CD14-positive monocyte (primary cell): ENCODE measurements at regions not wholly inside any gene's neighbourhood (a gene's known extent, or its start where the extent isn't known, plus 50 kb on each side); places are given as distances from the start of the nearest gene placed in this dataset.

Experiments
- DNase-seq, 3 donors: peaks; one replicate each; pipeline ENCODE4 v3.0.0-alpha.2; 2011 to 2022
- H2AFZ ChIP-seq: 2 replicates; pipeline ENCODE4 v1.6.0; 2012; ENCODE audit warnings: mild to moderate bottlenecking, low read depth, low read length, inconsistent platforms; ENCODE audit not compliant: insufficient read depth, poor library complexity, severe bottlenecking
- H3K27ac ChIP-seq, 2 donors: 1 replicate in 1 of 2; 2 replicates in 1 of 2; pipeline ENCODE4 v1.5.1; 2012 to 2013; ENCODE audit warnings: low read length in 2 of 2, control low read depth in 1 of 2, inconsistent platforms in 1 of 2, low read depth in 1 of 2, mild to moderate bottlenecking in 1 of 2
- H3K27me3 ChIP-seq, 2 donors: one replicate each; pipeline versions ENCODE4 v1.6.0 to v1.6.1; 2011 to 2013; ENCODE audit warnings: low read length in 2 of 2; ENCODE audit not compliant: control insufficient read depth in 2 of 2, insufficient read depth in 2 of 2
- H3K36me3 ChIP-seq, 2 donors: replicated peaks in 1 of 2; 1 replicate in 1 of 2; 2 replicates in 1 of 2; pipeline versions ENCODE4 v1.5.1 to v1.6.1; 2012 to 2013; ENCODE audit warnings: low read length in 2 of 2, control low read depth in 1 of 2, inconsistent platforms in 1 of 2, mild to moderate bottlenecking in 1 of 2; ENCODE audit not compliant: insufficient read depth in 2 of 2, control insufficient read depth in 1 of 2
- H3K4me1 ChIP-seq, 2 donors: 1 replicate in 1 of 2; 2 replicates in 1 of 2; pipeline versions ENCODE4 v1.5.1 to v1.6.1; 2012 to 2013; ENCODE audit warnings: low read length in 2 of 2, control low read depth in 1 of 2, inconsistent platforms in 1 of 2, mild to moderate bottlenecking in 1 of 2, moderate library complexity in 1 of 2; ENCODE audit not compliant: insufficient read depth in 2 of 2, control insufficient read depth in 1 of 2
- H3K4me2 ChIP-seq: replicated peaks from 2 replicates; pipeline ENCODE3; 2012; ENCODE audit warnings: low read length, moderate library complexity, mild to moderate bottlenecking; ENCODE audit not compliant: poor library complexity, severe bottlenecking; ENCODE audit errors: extremely low read depth
- H3K4me3 ChIP-seq, 3 experiments: fragments of 200-600 bp in 1 of 3; sonication (generic) in 1 of 3; replicated peaks in 1 of 3; 1 replicate in 2 of 3; 2 replicates in 1 of 3; pipeline ENCODE4 v1.5.1; 2011 to 2013; ENCODE audit warnings: low read length in 3 of 3, mild to moderate bottlenecking in 3 of 3, control low read depth in 2 of 3, low read depth in 2 of 3, inconsistent platforms in 1 of 3, moderate library complexity in 1 of 3
- H3K79me2 ChIP-seq: 2 replicates; pipeline ENCODE4 v1.6.0; 2012; ENCODE audit warnings: mild to moderate bottlenecking, control low read depth, inconsistent platforms, low read length, moderate library complexity; ENCODE audit not compliant: insufficient read depth
- H3K9ac ChIP-seq: 2 replicates; pipeline ENCODE4 v1.6.0; 2017; ENCODE audit warnings: low read length, mild to moderate bottlenecking; ENCODE audit not compliant: insufficient read depth, poor library complexity, severe bottlenecking
- H3K9me3 ChIP-seq, 2 donors: replicated peaks in 1 of 2; 1 replicate in 1 of 2; 2 replicates in 1 of 2; pipeline versions ENCODE4 v1.5.1 to v1.6.1; 2012 to 2013; ENCODE audit warnings: low read length in 2 of 2, control low read depth in 1 of 2; ENCODE audit not compliant: control insufficient read depth in 1 of 2, insufficient read depth in 1 of 2
- H4K20me1 ChIP-seq: 2 replicates; pipeline ENCODE4 v1.6.0; 2012; ENCODE audit warnings: mild to moderate bottlenecking, low read length, control low read depth, moderate library complexity; ENCODE audit not compliant: insufficient read depth
- H3K27ac Mint-ChIP-seq, 7 donors: one replicate each; pipeline ENCODE4 v1.8.0; 2020; ENCODE audit warnings: mild to moderate bottlenecking in 7 of 7, mixed read lengths in 7 of 7, moderate library complexity in 6 of 7, inconsistent platforms in 2 of 7
- H3K27me3 Mint-ChIP-seq, 3 donors: one replicate each; pipeline ENCODE4 v1.8.0; 2021 to 2022; ENCODE audit warnings: low read depth in 3 of 3, mild to moderate bottlenecking in 3 of 3, mixed read lengths in 3 of 3, moderate library complexity in 3 of 3, inconsistent platforms in 1 of 3
- H3K36me3 Mint-ChIP-seq, 2 donors: one replicate each; pipeline ENCODE4 v1.8.0; 2020; ENCODE audit warnings: mixed read lengths in 2 of 2, inconsistent platforms in 1 of 2, mild to moderate bottlenecking in 1 of 2
- H3K4me1 Mint-ChIP-seq: one replicate; pipeline ENCODE4 v1.8.0; 2020; ENCODE audit warnings: mild to moderate bottlenecking, mixed read lengths
- H3K4me3 Mint-ChIP-seq, 2 donors: one replicate each; pipeline ENCODE4 v1.8.0; 2020; ENCODE audit warnings: mild to moderate bottlenecking in 2 of 2, mixed read lengths in 2 of 2, moderate library complexity in 1 of 2
- H3K9me3 Mint-ChIP-seq, 7 donors: one replicate each; pipeline ENCODE4 v1.8.0; 2020 to 2022; ENCODE audit warnings: mixed read lengths in 7 of 7, mild to moderate bottlenecking in 6 of 7, moderate library complexity in 6 of 7, inconsistent platforms in 2 of 7
- WGBS: methylation state at CpG from one replicate; pipeline ENCODE4 v1.1.5; 2013; ENCODE audit warnings: missing lambda C conversion rate; ENCODE audit not compliant: insufficient coverage; 5-methylcytosine and 5-hydroxymethylcytosine counted together
- intact Hi-C, 2 donors: fragments of 100-400 bp; cut with micrococcal nuclease; formaldehyde crosslinking; loops; one replicate each; pipeline versions ENCODE4 v1.15.0 to v1.15.1; 2023
- TF ChIP-seq, protein P1 (sequence below): fragments of 200-600 bp; IDR thresholded peaks from one replicate; pipeline ENCODE4 v1.8.0; 2022; ENCODE audit warnings: antibody characterized with exemption, mild to moderate bottlenecking

GRCh38 chr13:70969321-70969720 is 861.1 kb upstream of the KLHL1 start:
- Histone ChIP-seq H3K9me3 (no peaks in the 10 kb centered on the region), H3K9ac (no peak overlapping the region), H2AFZ (no peak overlapping the region), H3K79me2 (no peaks in the 10 kb centered on the region), H3K4me2 (no peak overlapping the region), H3K36me3 (no peaks in the 10 kb centered on the region), H3K4me1 (no peaks in the 10 kb centered on the region), H4K20me1 (no peaks in the 10 kb centered on the region), H3K27me3 (no peaks in the 10 kb centered on the region), H3K27ac (no peak overlapping the region), H3K4me3 (no peak overlapping the region)
- peaks cover 0 to 2% (median 0%) of the 10 kb centered on the region in 7 donors for H3K9me3 Mint-ChIP-seq
- DNase-seq: no peak
- H3K27me3 Mint-ChIP-seq: no peaks in the 10 kb centered on the region
- H3K4me3 Mint-ChIP-seq: no peak overlapping the region
- WGBS: no CpG with 5 or more reads among the region's 5 CpGs
- H3K27ac Mint-ChIP-seq: no peak overlapping the region
- H3K36me3 Mint-ChIP-seq: no peaks in the 10 kb centered on the region
- TF ChIP-seq, protein P1, sequence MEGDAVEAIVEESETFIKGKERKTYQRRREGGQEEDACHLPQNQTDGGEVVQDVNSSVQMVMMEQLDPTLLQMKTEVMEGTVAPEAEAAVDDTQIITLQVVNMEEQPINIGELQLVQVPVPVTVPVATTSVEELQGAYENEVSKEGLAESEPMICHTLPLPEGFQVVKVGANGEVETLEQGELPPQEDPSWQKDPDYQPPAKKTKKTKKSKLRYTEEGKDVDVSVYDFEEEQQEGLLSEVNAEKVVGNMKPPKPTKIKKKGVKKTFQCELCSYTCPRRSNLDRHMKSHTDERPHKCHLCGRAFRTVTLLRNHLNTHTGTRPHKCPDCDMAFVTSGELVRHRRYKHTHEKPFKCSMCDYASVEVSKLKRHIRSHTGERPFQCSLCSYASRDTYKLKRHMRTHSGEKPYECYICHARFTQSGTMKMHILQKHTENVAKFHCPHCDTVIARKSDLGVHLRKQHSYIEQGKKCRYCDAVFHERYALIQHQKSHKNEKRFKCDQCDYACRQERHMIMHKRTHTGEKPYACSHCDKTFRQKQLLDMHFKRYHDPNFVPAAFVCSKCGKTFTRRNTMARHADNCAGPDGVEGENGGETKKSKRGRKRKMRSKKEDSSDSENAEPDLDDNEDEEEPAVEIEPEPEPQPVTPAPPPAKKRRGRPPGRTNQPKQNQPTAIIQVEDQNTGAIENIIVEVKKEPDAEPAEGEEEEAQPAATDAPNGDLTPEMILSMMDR: no peak
- no peaks in the 10 kb centered on the region for H3K4me1 Mint-ChIP-seq
- intact Hi-C loops: no loop called here

GRCh38 chr13:70967564-70967963 is 859.3 kb upstream of the KLHL1 start:
- Mint-ChIP-seq H3K27ac (no peak overlapping the region), H3K4me3 (no peak overlapping the region), H3K36me3 (no peaks in the 10 kb centered on the region), H3K9me3 (peaks cover 0 to 2% (median 0%) of the 10 kb centered on the region in 7 donors), H3K4me1 (no peaks in the 10 kb centered on the region), H3K27me3 (no peaks in the 10 kb centered on the region)
- no peaks in the 10 kb centered on the region for H3K4me1 ChIP-seq
- H3K79me2 ChIP-seq: no peaks in the 10 kb centered on the region
- 98% methylated on average over 4 of the region's 9 CpGs for WGBS
- H3K9me3 ChIP-seq: no peaks in the 10 kb centered on the region
- no peak overlapping the region for H3K4me2 ChIP-seq
- no peak overlapping the region for H2AFZ ChIP-seq
- no peaks in the 10 kb centered on the region for H4K20me1 ChIP-seq
- no peak overlapping the region for H3K9ac ChIP-seq
- no peaks in the 10 kb centered on the region for H3K36me3 ChIP-seq
- no peak overlapping the region for H3K4me3 ChIP-seq
- TF ChIP-seq, protein P1: no peak
- no peak for DNase-seq
- H3K27me3 ChIP-seq: no peaks in the 10 kb centered on the region
- H3K27ac ChIP-seq: no peak overlapping the region
- intact Hi-C loops: no loop called here
